Adrenal gland (tissue), 9 donors: ENCODE measurements at regions not wholly inside any gene's neighbourhood (a gene's known extent, or its start where the extent isn't known, plus 50 kb on each side); places are given as distances from the start of the nearest gene placed in this dataset.

ENCODE experiments used
- DNase-seq, 7 donors: peaks; one replicate each; pipeline ENCODE4 v3.0.0-alpha.2; 2019 to 2020
- H3K27ac ChIP-seq, 5 donors: fragments of 200-600 bp; sonication (generic) in 4 of 5; 1 replicate in 3 of 5; 2 replicates in 2 of 5; pipeline versions ENCODE4 v1.5.1 to v1.8.0; 2016 to 2020; ENCODE audit warnings: mild to moderate bottlenecking in 1 of 5
- H3K27me3 ChIP-seq: fragments of 200-600 bp; 2 replicates; pipeline ENCODE4 v1.8.0; 2021
- H3K36me3 ChIP-seq, 2 donors: fragments of 200-600 bp; replicated peaks in 1 of 2; 1 replicate in 1 of 2; 2 replicates in 1 of 2; pipeline versions ENCODE4 v1.5.1 to v1.8.0; 2018 to 2022
- H3K4me1 ChIP-seq, 2 donors: fragments of 200-600 bp; replicated peaks in 1 of 2; 1 replicate in 1 of 2; 2 replicates in 1 of 2; pipeline versions ENCODE4 v1.5.1 to v1.8.0; 2018 to 2021
- H3K4me3 ChIP-seq, 4 donors: fragments of 200-600 bp; sonication (generic) in 3 of 4; one replicate each; pipeline ENCODE4 v1.5.1; 2016 to 2018
- H3K9me3 ChIP-seq, 3 donors: fragments of 200-600 bp; sonication (generic) in 1 of 3; replicated peaks in 1 of 3; 1 replicate in 2 of 3; 2 replicates in 1 of 3; pipeline versions ENCODE4 v1.5.1 to v1.8.0; 2016 to 2021
- CTCF ChIP-seq, 6 experiments: fragments of 450-650 bp in 4 of 6; fragments of 200-600 bp in 2 of 6; sonication (generic) in 1 of 6; IDR thresholded peaks; 1 replicate in 5 of 6; 2 replicates in 1 of 6; pipeline versions ENCODE4 v1.5.1 to v1.8.0; 2016 to 2021; ENCODE audit warnings: antibody characterized with exemption in 6 of 6, mild to moderate bottlenecking in 2 of 6, moderate library complexity in 1 of 6
- POLR2A ChIP-seq, 2 donors: fragments of 450-650 bp; IDR thresholded peaks; one replicate each; pipeline ENCODE4 v1.6.1; 2017; ENCODE audit warnings: antibody characterized with exemption in 2 of 2, mild to moderate bottlenecking in 2 of 2, moderate library complexity in 1 of 2
- WGBS, 4 donors: extraction: QIAGEN DNeasy Blood & Tissue Kit in 2 of 4; methylation state at CpG; one replicate each; pipeline versions ENCODE4 v1.1.5 to v1.1.7; 2013 to 2017; 5-methylcytosine and 5-hydroxymethylcytosine counted together
- intact Hi-C, 2 donors: fragments of 100-400 bp; cut with DNase I; formaldehyde crosslinking; loops; one replicate each; pipeline versions ENCODE4 v1.14.1 to v1.15.0; 2022 to 2023
- donor health status: healthy with polysubstance abuse.
- donor health status: Bipolar disorder and iron deficiency.
- donor health status: DM: yes; HTN: yes; CAD: no.
- donor health status: DM: no; HTN: no; CAD: no.
- donor health status: DM: no; HTN: no; CAD: no.

- no peak for DNase-seq
- no peaks in the 10 kb centered on the region for H3K27me3 ChIP-seq
- intact Hi-C loops: no loop called here
- TF ChIP-seq POLR2A (IDR thresholded peaks at IDR 0.05) (no peak), CTCF (IDR thresholded peaks at IDR 0.05) (no peak)
- H3K9me3 ChIP-seq: no peaks in the 10 kb centered on the region
- peaks cover 0 to 1% of the 10 kb centered on the region in 2 donors for H3K4me1 ChIP-seq
- no peaks in the 10 kb centered on the region for H3K36me3 ChIP-seq
- H3K4me3 ChIP-seq: no peak overlapping the region
- WGBS, 4 donors: 93 to 96% (median 95%) methylated on average over 6 of the region's 6 CpGs
- H3K27ac ChIP-seq: no peak overlapping the region
Observed at GRCh38 chr10:3868271-3868664, 83.3 kb upstream of the KLF6 start.

GRCh38 chr10:3867454-3868270, 82.7 kb upstream of the KLF6 start:
- H3K27me3 ChIP-seq: no peaks in the 10 kb centered on the region
- no peak overlapping the region for H3K27ac ChIP-seq
- H3K4me1 ChIP-seq: no peaks in the 10 kb centered on the region
- 68 to 77% (median 73%) methylated on average over 3 of the region's 3 CpGs for WGBS, 4 donors
- TF ChIP-seq POLR2A (IDR thresholded peaks at IDR 0.05) (no peak), CTCF (IDR thresholded peaks at IDR 0.05) (no peak)
- no peaks in the 10 kb centered on the region for H3K9me3 ChIP-seq
- H3K36me3 ChIP-seq: no peaks in the 10 kb centered on the region
- intact Hi-C loops: no loop called here
- DNase-seq: no peak
- no peak overlapping the region for H3K4me3 ChIP-seq

GRCh38 chr10:3866332-3866731, 81.3 kb upstream of the KLF6 start:
- H3K27ac ChIP-seq: no peak overlapping the region
- H3K4me1 ChIP-seq: no peaks in the 10 kb centered on the region
- no peaks in the 10 kb centered on the region for H3K27me3 ChIP-seq
- 63 to 75% (median 67%) methylated on average over 3 of the region's 3 CpGs for WGBS, 4 donors
- no peak for TF ChIP-seq CTCF (IDR thresholded peaks at IDR 0.05)
- TF ChIP-seq POLR2A (IDR thresholded peaks at IDR 0.05): no peak
- H3K36me3 ChIP-seq: no peaks in the 10 kb centered on the region
- DNase-seq: no peak
- H3K9me3 ChIP-seq: no peaks in the 10 kb centered on the region
- H3K4me3 ChIP-seq: no peak overlapping the region
- intact Hi-C loops: no loop called here

- 74 to 81% (median 78%) methylated on average over 3 of the region's 3 CpGs for WGBS, 4 donors
- intact Hi-C loops: no loop called here
- TF ChIP-seq CTCF (IDR thresholded peaks at IDR 0.05) (no peak), POLR2A (IDR thresholded peaks at IDR 0.05) (no peak)
Observed at GRCh38 chr10:3865565-3865964, 80.6 kb upstream of the KLF6 start.

More at GRCh38 chr10:3865565-3865964, 80.6 kb upstream of the KLF6 start:
- H3K27me3 ChIP-seq: no peaks in the 10 kb centered on the region
- no peaks in the 10 kb centered on the region for H3K4me1 ChIP-seq
- H3K27ac ChIP-seq: no peak overlapping the region
- no peak for DNase-seq
- no peaks in the 10 kb centered on the region for H3K36me3 ChIP-seq
- no peak overlapping the region for H3K4me3 ChIP-seq
- H3K9me3 ChIP-seq: no peaks in the 10 kb centered on the region
